Pancreas (tissue), 10 donors: ENCODE measurements at regions not wholly inside any gene's neighbourhood (a gene's known extent, or its start where the extent isn't known, plus 50 kb on each side); places are given as distances from the start of the nearest gene placed in this dataset.
"Not testable (repeated sequence)": the region's sequence is repeated elsewhere in the genome, so short reads cannot be mapped to it uniquely, and the experiment has no call there.

Source experiments
- ATAC-seq, 4 donors: fragments of 200-7000 bp; cut with Tn5 transposase; one replicate each; pipeline versions ENCODE4 v1.8.0 to v1.9.1; 2020; ENCODE audit warnings: mild to moderate bottlenecking in 4 of 4, moderate library complexity in 4 of 4
- DNase-seq, 6 donors: peaks; one replicate each; pipeline ENCODE4 v3.0.0-alpha.2; 2020
- FAIRE-seq: peaks from 2 replicates; lab custom pipeline; 2012; peaks lifted over from hg19 to GRCh38; lab: Jason Lieb, UNC
- H3K27ac ChIP-seq, 4 donors: fragments of 200-600 bp; sonication (generic); 1 replicate in 3 of 4; 2 replicates in 1 of 4; pipeline versions ENCODE4 v1.5.0 to v1.8.0; 2020
- H3K27me3 ChIP-seq, 4 donors: fragments of 200-600 bp; one replicate each; pipeline ENCODE4 v1.8.0; 2021
- H3K36me3 ChIP-seq, 3 donors: fragments of 200-600 bp; sonication (generic) in 1 of 3; one replicate each; pipeline versions ENCODE4 v1.5.0 to v1.8.0; 2020 to 2021
- H3K4me1 ChIP-seq, 3 donors: fragments of 200-600 bp; one replicate each; pipeline ENCODE4 v1.8.0; 2021
- H3K4me3 ChIP-seq, 4 donors: fragments of 200-600 bp; sonication (generic) in 2 of 4; one replicate each; pipeline versions ENCODE4 v1.5.0 to v1.8.0; 2020 to 2021
- H3K9me3 ChIP-seq, 4 donors: fragments of 200-600 bp; one replicate each; pipeline ENCODE4 v1.8.0; 2021
- CTCF ChIP-seq, 4 donors: fragments of 200-600 bp; sonication (generic) in 3 of 4; IDR thresholded peaks; one replicate each; pipeline versions ENCODE4 v1.5.0 to v1.8.0; 2021; ENCODE audit warnings: antibody characterized with exemption in 4 of 4
- WGBS, 2 donors: extraction: QIAGEN DNeasy Blood & Tissue Kit; methylation state at CpG; one replicate each; pipeline ENCODE4 v1.1.7; 2013; 5-methylcytosine and 5-hydroxymethylcytosine counted together
- intact Hi-C, 3 donors: fragments of 100-400 bp; cut with DNase I; formaldehyde crosslinking; loops; one replicate each; pipeline versions ENCODE4 v1.11.1 to v1.14.2; 2022
- donor health status: healthy with polysubstance abuse.
- donor health status: DM: no; HTN: no; CAD: no; lungs with moderate emphysema.
- donor health status: DM: no; HTN: no; CAD: no.
- donor health status: control.
- donor health status: control.
- donor health status: Bipolar disorder and iron deficiency.
- donor health status: DM: yes; HTN: yes; CAD: no.
- donor health status: DM: no; HTN: no; CAD: no.
- donor health status: DM: no; HTN: no; CAD: no.
- donor health status: DM: yes; HTN: yes; CAD: no.

GRCh38 chr3:30448450-30449289 lies 157.7 kb upstream of the TGFBR2 start:
- Histone ChIP-seq H3K36me3 (no peaks in the 10 kb centered on the region), H3K9me3 (no peaks in the 10 kb centered on the region), H3K4me1 (no peaks in the 10 kb centered on the region), H3K27ac (no peak overlapping the region), H3K27me3 (no peaks in the 10 kb centered on the region), H3K4me3 (no peak overlapping the region)
- DNase-seq: no peak
- intact Hi-C loops: no loop called here
- 71 to 73% methylated on average over 5 of the region's 5 CpGs for WGBS, 2 donors
- FAIRE-seq: no peak
- no peak for ATAC-seq
- no peak for TF ChIP-seq CTCF (IDR thresholded peaks at IDR 0.05)

GRCh38 chr3:30449290-30449632 lies 157.1 kb upstream of the TGFBR2 start:
- no peaks in the 10 kb centered on the region for H3K27me3 ChIP-seq
- TF ChIP-seq CTCF (IDR thresholded peaks at IDR 0.05): no peak
- no peaks in the 10 kb centered on the region for H3K9me3 ChIP-seq
- ATAC-seq: no peak
- H3K27ac ChIP-seq: no peak overlapping the region
- no peaks in the 10 kb centered on the region for H3K36me3 ChIP-seq
- 89 to 100% methylated on average over 1 of the region's 1 CpG for WGBS, 2 donors
- no peak for FAIRE-seq
- H3K4me3 ChIP-seq: no peak overlapping the region
- DNase-seq: no peak
- H3K4me1 ChIP-seq: no peaks in the 10 kb centered on the region
- intact Hi-C loops: no loop called here

DNA sequence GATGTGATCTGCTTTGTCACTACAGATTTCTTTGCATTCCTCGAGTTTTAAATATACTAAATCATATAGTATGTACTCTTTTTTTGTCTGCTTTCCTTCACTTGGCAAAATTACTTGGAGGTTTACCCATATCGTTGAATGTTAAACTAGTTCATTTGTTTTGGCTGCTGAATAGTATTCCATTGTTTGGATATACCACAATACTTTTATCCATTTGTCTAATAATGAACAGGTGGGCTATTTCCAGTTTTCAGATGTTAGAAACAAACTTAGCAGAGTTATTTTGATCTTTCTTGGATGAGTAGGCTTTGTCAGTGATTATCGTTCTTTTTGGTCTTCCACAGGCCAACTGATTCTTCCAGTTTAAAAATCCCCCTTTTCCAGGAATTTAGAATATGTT lies 154.0 kb upstream of the TGFBR2 start:
- Histone ChIP-seq H3K27me3 (no peaks in the 10 kb centered on the region), H3K27ac (no peak overlapping the region), H3K4me3 (no peak overlapping the region), H3K9me3 (no peaks in the 10 kb centered on the region), H3K36me3 (no peaks in the 10 kb centered on the region), H3K4me1 (no peaks in the 10 kb centered on the region)
- TF ChIP-seq CTCF (IDR thresholded peaks at IDR 0.05): no peak
- ATAC-seq: no peak
- no peak for DNase-seq
- FAIRE-seq: no peak
- intact Hi-C loops: no loop called here
- WGBS, 2 donors: 80 to 86% methylated on average over 3 of the region's 3 CpGs

- WGBS, 2 donors: 62 to 67% methylated on average over 4 of the region's 4 CpGs
- FAIRE-seq: no peak
- peak in 2 of 4 donors; percentile 40 to 42 for ATAC-seq
- TF ChIP-seq CTCF (IDR thresholded peaks at IDR 0.05): no peak
- intact Hi-C loops: no loop called here
- Histone ChIP-seq H3K4me3 (no peak overlapping the region), H3K36me3 (no peaks in the 10 kb centered on the region), H3K27me3 (no peaks in the 10 kb centered on the region), H3K27ac (no peak overlapping the region), H3K4me1 (no peaks in the 10 kb centered on the region), H3K9me3 (no peaks in the 10 kb centered on the region)
- DNase-seq: no peak
Measured at GRCh38 chr3:30453360-30454039, 152.9 kb upstream of the TGFBR2 start.

GRCh38 chr3:30454636-30455035 lies 151.8 kb upstream of the TGFBR2 start:
- no peaks in the 10 kb centered on the region for H3K36me3 ChIP-seq
- no peaks in the 10 kb centered on the region for H3K27me3 ChIP-seq
- no peaks in the 10 kb centered on the region for H3K4me1 ChIP-seq
- ATAC-seq (no peak), FAIRE-seq (no peak), DNase-seq (no peak)
- intact Hi-C loops: no loop called here
- TF ChIP-seq CTCF (IDR thresholded peaks at IDR 0.05): no peak
- 62 to 83% methylated on average over 1 of the region's 1 CpG for WGBS, 2 donors
- no peak overlapping the region for H3K27ac ChIP-seq
- no peaks in the 10 kb centered on the region for H3K9me3 ChIP-seq
- H3K4me3 ChIP-seq: no peak overlapping the region

GRCh38 chr3:30455112-30455511 lies 151.3 kb upstream of the TGFBR2 start:
- FAIRE-seq, H3K4me1 ChIP-seq, intact Hi-C loops, H3K27ac ChIP-seq, H3K27me3 ChIP-seq, ATAC-seq, H3K9me3 ChIP-seq, H3K36me3 ChIP-seq, H3K4me3 ChIP-seq, DNase-seq: not testable (repeated sequence)
- WGBS, 2 donors: 73 to 89% methylated on average over 4 of the region's 4 CpGs
